GM12865 (cell line): ENCODE measurements at regions not wholly inside any gene's neighbourhood (a gene's known extent, or its start where the extent isn't known, plus 50 kb on each side); places are given as distances from the start of the nearest gene placed in this dataset.

ENCODE experiments used
- DNase-seq: peaks from one replicate; pipeline ENCODE4 v3.0.0; 2010; ENCODE audit warnings: low read depth
- H3K4me3 ChIP-seq: 2 replicates; pipeline ENCODE4 v1.5.1; 2011; ENCODE audit warnings: mild to moderate bottlenecking, low read depth, low read length, control low read depth
- TF ChIP-seq, protein P1 (sequence below): IDR thresholded peaks from 2 replicates; pipeline ENCODE4 v1.5.1; 2011; ENCODE audit warnings: low read length, control low read depth, low read depth, inconsistent platforms; ENCODE audit not compliant: insufficient read depth; ENCODE audit errors: missing control alignments

DNA sequence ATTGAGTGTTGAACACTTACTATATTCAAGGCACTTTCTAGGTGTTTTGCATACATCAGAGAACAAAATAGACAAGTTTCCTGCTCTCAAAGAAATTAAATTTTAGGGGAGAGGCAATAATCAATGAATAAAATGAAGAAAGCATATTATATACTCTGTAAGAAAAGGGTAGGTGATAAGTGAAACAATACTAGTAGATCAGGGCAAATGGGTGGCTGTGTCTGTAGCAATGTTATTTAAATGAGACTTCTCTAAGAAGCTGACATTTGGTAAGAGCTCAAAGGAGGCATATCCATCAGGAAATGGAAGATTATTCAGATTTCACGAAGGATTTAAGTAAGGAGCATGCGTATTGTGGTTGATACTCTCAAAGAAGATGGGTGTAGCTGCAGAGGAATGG is 1291.6 kb downstream of the NSUN3 start:
- TF ChIP-seq, protein P1, sequence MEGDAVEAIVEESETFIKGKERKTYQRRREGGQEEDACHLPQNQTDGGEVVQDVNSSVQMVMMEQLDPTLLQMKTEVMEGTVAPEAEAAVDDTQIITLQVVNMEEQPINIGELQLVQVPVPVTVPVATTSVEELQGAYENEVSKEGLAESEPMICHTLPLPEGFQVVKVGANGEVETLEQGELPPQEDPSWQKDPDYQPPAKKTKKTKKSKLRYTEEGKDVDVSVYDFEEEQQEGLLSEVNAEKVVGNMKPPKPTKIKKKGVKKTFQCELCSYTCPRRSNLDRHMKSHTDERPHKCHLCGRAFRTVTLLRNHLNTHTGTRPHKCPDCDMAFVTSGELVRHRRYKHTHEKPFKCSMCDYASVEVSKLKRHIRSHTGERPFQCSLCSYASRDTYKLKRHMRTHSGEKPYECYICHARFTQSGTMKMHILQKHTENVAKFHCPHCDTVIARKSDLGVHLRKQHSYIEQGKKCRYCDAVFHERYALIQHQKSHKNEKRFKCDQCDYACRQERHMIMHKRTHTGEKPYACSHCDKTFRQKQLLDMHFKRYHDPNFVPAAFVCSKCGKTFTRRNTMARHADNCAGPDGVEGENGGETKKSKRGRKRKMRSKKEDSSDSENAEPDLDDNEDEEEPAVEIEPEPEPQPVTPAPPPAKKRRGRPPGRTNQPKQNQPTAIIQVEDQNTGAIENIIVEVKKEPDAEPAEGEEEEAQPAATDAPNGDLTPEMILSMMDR, result no peak
- H3K4me3 ChIP-seq, result no peak overlapping the region
- DNase-seq, result no peak

DNA sequence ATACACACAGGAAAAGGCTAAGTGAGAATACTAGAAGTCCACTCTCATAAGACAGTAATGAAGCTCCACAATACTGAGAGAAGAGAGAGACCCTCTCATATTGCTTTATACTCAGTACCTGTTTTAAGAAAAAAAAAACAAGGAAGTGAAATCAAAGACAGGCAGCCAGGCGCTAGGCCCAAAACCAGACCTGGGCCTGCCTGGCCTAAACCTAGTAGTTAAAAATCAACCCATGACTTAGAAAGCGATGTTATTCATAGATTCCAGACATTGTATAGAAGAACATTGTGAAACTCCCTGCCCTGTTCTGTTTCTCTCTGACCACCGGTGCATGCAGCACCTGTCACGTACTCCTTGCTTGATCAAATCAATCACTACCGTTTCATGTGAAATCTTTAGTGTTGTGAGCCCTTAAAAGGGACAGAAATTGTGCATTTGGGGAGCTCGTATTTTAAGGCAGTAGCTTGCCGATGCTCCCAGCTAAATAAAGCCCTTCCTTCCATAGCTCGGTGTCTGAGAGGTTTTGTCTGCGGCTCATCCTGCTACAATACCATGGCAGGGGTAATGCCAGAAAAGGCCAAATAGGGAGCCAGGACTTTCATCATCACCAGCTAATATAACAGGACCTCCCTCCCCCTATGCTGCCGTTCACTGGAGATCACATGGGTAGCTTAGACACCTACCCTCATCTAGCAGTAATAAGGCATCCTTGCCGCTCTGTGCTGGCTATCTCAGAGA is 1294.1 kb downstream of the NSUN3 start:
- peak; percentile 41 for DNase-seq
- TF ChIP-seq, protein P1, result no peak
- H3K4me3 ChIP-seq, result no peak overlapping the region

DNA sequence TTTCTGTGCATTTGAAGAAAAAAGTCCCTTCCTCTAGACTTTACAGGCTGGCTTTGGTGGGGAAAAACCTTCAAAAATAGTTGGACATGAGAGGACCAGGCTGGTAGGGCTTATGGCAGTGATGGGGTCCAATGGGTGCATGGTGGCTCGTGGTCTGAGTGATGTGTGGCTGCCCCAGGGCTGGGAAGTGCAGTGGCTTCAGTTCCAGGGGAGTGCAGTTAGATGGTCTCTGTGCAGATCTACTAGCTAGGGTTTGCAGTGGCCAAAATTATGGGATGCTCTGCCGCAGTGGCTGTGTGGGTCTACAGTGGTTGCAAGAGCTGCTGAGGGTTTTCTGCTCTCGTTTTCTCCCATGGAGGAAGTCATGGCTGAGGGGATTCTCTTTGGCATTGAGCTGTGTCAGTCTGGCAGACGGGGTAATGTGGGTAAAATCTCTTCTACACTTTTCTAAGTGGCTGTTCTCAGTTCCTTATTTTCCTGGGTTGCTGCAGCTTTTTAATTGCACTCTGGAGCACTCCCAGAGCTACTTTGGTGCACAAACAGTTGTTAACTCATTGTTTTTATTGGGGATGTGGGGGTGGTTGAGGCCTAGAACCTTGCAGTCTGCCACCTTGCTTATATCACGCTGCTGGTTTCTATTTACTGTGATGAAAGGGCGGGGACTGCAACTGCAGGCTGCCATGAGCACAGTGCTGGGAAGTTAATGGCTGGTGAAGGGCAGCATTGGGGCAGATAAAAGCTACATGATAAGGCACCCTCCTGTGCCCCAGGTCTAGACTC is 1324.6 kb downstream of the NSUN3 start:
- no peak overlapping the region for H3K4me3 ChIP-seq
- peak; percentile 36 for DNase-seq
- TF ChIP-seq, protein P1, result no peak

GRCh38 chr3:95389725-95390313 is 1327.0 kb downstream of the NSUN3 start:
- DNase-seq, result no peak
- TF ChIP-seq, protein P1, result no peak
- H3K4me3 ChIP-seq, result no peak overlapping the region

- TF ChIP-seq, protein P1, result no peak
- DNase-seq, result no peak
- no peak overlapping the region for H3K4me3 ChIP-seq
Measured at GRCh38 chr3:95394286-95394685, 1331.4 kb downstream of the NSUN3 start.

- TF ChIP-seq, protein P1, result no peak
- DNase-seq, result no peak
- H3K4me3 ChIP-seq, result no peak overlapping the region
Measured at GRCh38 chr3:95399585-95399984, 1336.7 kb downstream of the NSUN3 start.
